ENCODE measurements at regions not wholly inside any gene's neighbourhood (a gene's known extent, or its start where the extent isn't known, plus 50 kb on each side); places are given as distances from the start of the nearest gene placed in this dataset.

- Histone ChIP-seq H3K4me3 (ENCODE audit: low read length) (no peak overlapping the region), H3K36me3 (ENCODE audit: insufficient read depth, low read length) (no peaks in the 10 kb centered on the region), H3K4me1 (ENCODE audit: insufficient read depth, low read length) (no peaks in the 10 kb centered on the region), H3K27me3 (ENCODE audit: insufficient read depth, low read length, poor library complexity, severe bottlenecking) (no peaks in the 10 kb centered on the region), H3K27ac (ENCODE audit: low read depth, low read length) (no peak overlapping the region), H3K9me3 (ENCODE audit: low read length) (no peaks in the 10 kb centered on the region)
- no peak overlapping the region for H3K27ac Mint-ChIP-seq
- no peaks in the 10 kb centered on the region for H3K4me1 Mint-ChIP-seq
- no peak overlapping the region for H3K4me3 Mint-ChIP-seq
- H3K9me3 Mint-ChIP-seq: no peaks in the 10 kb centered on the region
- POLR2A ChIA-PET: no interaction called here
- H3K36me3 Mint-ChIP-seq: no peaks in the 10 kb centered on the region
- no peaks in the 10 kb centered on the region for H3K27me3 Mint-ChIP-seq
- DNase-seq: no peak
- CTCF ChIA-PET: no interaction called here
These were observed 550.8 kb upstream of the SLITRK1 start for GRCh38 chr13:84433024-84433423.

GRCh38 chr13:84431646-84432045, 549.4 kb upstream of the SLITRK1 start:
- ChIA-PET CTCF (no interaction called here), POLR2A (no interaction called here)
- Mint-ChIP-seq H3K4me1 (no peaks in the 10 kb centered on the region), H3K27me3 (no peaks in the 10 kb centered on the region), H3K9me3 (no peaks in the 10 kb centered on the region), H3K27ac (no peak overlapping the region), H3K4me3 (no peak overlapping the region), H3K36me3 (no peaks in the 10 kb centered on the region)
- H3K4me3 ChIP-seq (ENCODE audit: low read length): no peak overlapping the region
- H3K27ac ChIP-seq (ENCODE audit: low read depth, low read length): no peak overlapping the region
- H3K27me3 ChIP-seq (ENCODE audit: insufficient read depth, low read length, poor library complexity, severe bottlenecking): no peaks in the 10 kb centered on the region
- DNase-seq: no peak
- no peaks in the 10 kb centered on the region for H3K36me3 ChIP-seq (ENCODE audit: insufficient read depth, low read length)
- no peaks in the 10 kb centered on the region for H3K9me3 ChIP-seq (ENCODE audit: low read length)
- no peaks in the 10 kb centered on the region for H3K4me1 ChIP-seq (ENCODE audit: insufficient read depth, low read length)

- DNase-seq: no peak
- Histone ChIP-seq H3K9me3 (ENCODE audit: low read length) (no peaks in the 10 kb centered on the region), H3K36me3 (ENCODE audit: insufficient read depth, low read length) (no peaks in the 10 kb centered on the region), H3K27ac (ENCODE audit: low read depth, low read length) (no peak overlapping the region), H3K27me3 (ENCODE audit: insufficient read depth, low read length, poor library complexity, severe bottlenecking) (no peaks in the 10 kb centered on the region), H3K4me1 (ENCODE audit: insufficient read depth, low read length) (no peaks in the 10 kb centered on the region), H3K4me3 (ENCODE audit: low read length) (no peak overlapping the region)
- ChIA-PET POLR2A (no interaction called here), CTCF (no interaction called here)
- Mint-ChIP-seq H3K4me3 (no peak overlapping the region), H3K9me3 (no peaks in the 10 kb centered on the region), H3K4me1 (no peaks in the 10 kb centered on the region), H3K36me3 (no peaks in the 10 kb centered on the region), H3K27me3 (no peaks in the 10 kb centered on the region), H3K27ac (no peak overlapping the region)
These were observed 548.2 kb upstream of the SLITRK1 start for GRCh38 chr13:84430446-84430845.

GRCh38 chr13:84430015-84430414, 547.7 kb upstream of the SLITRK1 start:
- DNase-seq: no peak
- no peaks in the 10 kb centered on the region for H3K36me3 Mint-ChIP-seq
- no peaks in the 10 kb centered on the region for H3K9me3 ChIP-seq (ENCODE audit: low read length)
- no peaks in the 10 kb centered on the region for H3K36me3 ChIP-seq (ENCODE audit: insufficient read depth, low read length)
- ChIA-PET POLR2A (no interaction called here), CTCF (no interaction called here)
- no peaks in the 10 kb centered on the region for H3K27me3 Mint-ChIP-seq
- no peak overlapping the region for H3K4me3 Mint-ChIP-seq
- H3K4me1 Mint-ChIP-seq: no peaks in the 10 kb centered on the region
- H3K27ac ChIP-seq (ENCODE audit: low read depth, low read length): no peak overlapping the region
- no peaks in the 10 kb centered on the region for H3K4me1 ChIP-seq (ENCODE audit: insufficient read depth, low read length)
- no peaks in the 10 kb centered on the region for H3K9me3 Mint-ChIP-seq
- no peak overlapping the region for H3K4me3 ChIP-seq (ENCODE audit: low read length)
- H3K27ac Mint-ChIP-seq: no peak overlapping the region
- no peaks in the 10 kb centered on the region for H3K27me3 ChIP-seq (ENCODE audit: insufficient read depth, low read length, poor library complexity, severe bottlenecking)

GRCh38 chr13:84418041-84418440, 535.8 kb upstream of the SLITRK1 start:
- H3K27ac ChIP-seq (ENCODE audit: low read depth, low read length): no peak overlapping the region
- POLR2A ChIA-PET: no interaction called here

GRCh38 chr13:84417416-84417815, 535.1 kb upstream of the SLITRK1 start:
- ChIA-PET POLR2A (no interaction called here), CTCF (no interaction called here)
- Mint-ChIP-seq H3K27ac (no peak overlapping the region), H3K9me3 (peaks cover 0 to 12% (median 0%) of the 10 kb centered on the region in 5 donors), H3K4me3 (no peak overlapping the region), H3K4me1 (no peaks in the 10 kb centered on the region), H3K27me3 (peaks cover 0 to 1% of the 10 kb centered on the region in 2 donors), H3K36me3 (no peaks in the 10 kb centered on the region)
- no peaks in the 10 kb centered on the region for H3K36me3 ChIP-seq (ENCODE audit: insufficient read depth, low read length)
- H3K27me3 ChIP-seq (ENCODE audit: insufficient read depth, low read length, poor library complexity, severe bottlenecking): no peaks in the 10 kb centered on the region
- H3K4me3 ChIP-seq (ENCODE audit: low read length): no peak overlapping the region
- no peaks in the 10 kb centered on the region for H3K4me1 ChIP-seq (ENCODE audit: insufficient read depth, low read length)
- H3K9me3 ChIP-seq (ENCODE audit: low read length): no peaks in the 10 kb centered on the region
- H3K27ac ChIP-seq (ENCODE audit: low read depth, low read length): no peak overlapping the region
- no peak for DNase-seq

More at GRCh38 chr13:84418041-84418440, 535.8 kb upstream of the SLITRK1 start:
- Mint-ChIP-seq H3K36me3 (no peaks in the 10 kb centered on the region), H3K9me3 (peaks cover 0 to 12% (median 0%) of the 10 kb centered on the region in 5 donors), H3K4me3 (no peak overlapping the region), H3K27ac (no peak overlapping the region), H3K4me1 (no peaks in the 10 kb centered on the region), H3K27me3 (peaks cover 0 to 1% of the 10 kb centered on the region in 2 donors)
- H3K9me3 ChIP-seq (ENCODE audit: low read length): no peaks in the 10 kb centered on the region
- H3K36me3 ChIP-seq (ENCODE audit: insufficient read depth, low read length): no peaks in the 10 kb centered on the region
- CTCF ChIA-PET: no interaction called here
- no peaks in the 10 kb centered on the region for H3K4me1 ChIP-seq (ENCODE audit: insufficient read depth, low read length)
- no peak for DNase-seq
- no peak overlapping the region for H3K4me3 ChIP-seq (ENCODE audit: low read length)
- H3K27me3 ChIP-seq (ENCODE audit: insufficient read depth, low read length, poor library complexity, severe bottlenecking): no peaks in the 10 kb centered on the region

- DNase-seq: no peak
- no peak overlapping the region for H3K4me3 Mint-ChIP-seq
- H3K36me3 Mint-ChIP-seq: no peaks in the 10 kb centered on the region
- peaks cover 0 to 4% (median 0%) of the 10 kb centered on the region in 5 donors for H3K9me3 Mint-ChIP-seq
- Histone ChIP-seq H3K27me3 (ENCODE audit: insufficient read depth, low read length, poor library complexity, severe bottlenecking) (no peaks in the 10 kb centered on the region), H3K4me3 (ENCODE audit: low read length) (no peak overlapping the region), H3K36me3 (ENCODE audit: insufficient read depth, low read length) (no peaks in the 10 kb centered on the region), H3K9me3 (ENCODE audit: low read length) (no peaks in the 10 kb centered on the region), H3K27ac (ENCODE audit: low read depth, low read length) (no peak overlapping the region), H3K4me1 (ENCODE audit: insufficient read depth, low read length) (no peaks in the 10 kb centered on the region)
- peaks cover 0 to 1% of the 10 kb centered on the region in 2 donors for H3K27me3 Mint-ChIP-seq
- no peak overlapping the region for H3K27ac Mint-ChIP-seq
- H3K4me1 Mint-ChIP-seq: no peaks in the 10 kb centered on the region
- POLR2A ChIA-PET: no interaction called here
- CTCF ChIA-PET: no interaction called here
These were observed 530.7 kb upstream of the SLITRK1 start for GRCh38 chr13:84413016-84413415.

- CTCF ChIA-PET: no interaction called here
- no peak for DNase-seq
- Histone ChIP-seq H3K4me1 (ENCODE audit: insufficient read depth, low read length) (no peaks in the 10 kb centered on the region), H3K9me3 (ENCODE audit: low read length) (no peaks in the 10 kb centered on the region), H3K36me3 (ENCODE audit: insufficient read depth, low read length) (no peaks in the 10 kb centered on the region), H3K27ac (ENCODE audit: low read depth, low read length) (no peak overlapping the region), H3K4me3 (ENCODE audit: low read length) (no peak overlapping the region), H3K27me3 (ENCODE audit: insufficient read depth, low read length, poor library complexity, severe bottlenecking) (no peaks in the 10 kb centered on the region)
- H3K36me3 Mint-ChIP-seq: no peaks in the 10 kb centered on the region
- H3K27me3 Mint-ChIP-seq: no peaks in the 10 kb centered on the region
- no peak overlapping the region for H3K27ac Mint-ChIP-seq
- no peak overlapping the region for H3K4me3 Mint-ChIP-seq
- POLR2A ChIA-PET: no interaction called here
- H3K9me3 Mint-ChIP-seq: peaks cover 0 to 3% (median 3%) of the 10 kb centered on the region in 5 donors
- no peaks in the 10 kb centered on the region for H3K4me1 Mint-ChIP-seq
These were observed 523.0 kb upstream of the SLITRK1 start for GRCh38 chr13:84405286-84405685.

GRCh38 chr13:84400706-84401105, 518.4 kb upstream of the SLITRK1 start:
- no peak overlapping the region for H3K4me3 ChIP-seq (ENCODE audit: low read length)
- ChIA-PET POLR2A (no interaction called here), CTCF (no interaction called here)
- Mint-ChIP-seq H3K9me3 (peaks cover 0 to 4% (median 0%) of the 10 kb centered on the region in 5 donors), H3K4me1 (no peaks in the 10 kb centered on the region), H3K36me3 (no peaks in the 10 kb centered on the region), H3K4me3 (no peak overlapping the region), H3K27ac (no peak overlapping the region), H3K27me3 (no peaks in the 10 kb centered on the region)
- H3K36me3 ChIP-seq (ENCODE audit: insufficient read depth, low read length): no peaks in the 10 kb centered on the region
- no peak for DNase-seq
- no peak overlapping the region for H3K27ac ChIP-seq (ENCODE audit: low read depth, low read length)
- H3K4me1 ChIP-seq (ENCODE audit: insufficient read depth, low read length): no peaks in the 10 kb centered on the region
- H3K27me3 ChIP-seq (ENCODE audit: insufficient read depth, low read length, poor library complexity, severe bottlenecking): no peaks in the 10 kb centered on the region
- H3K9me3 ChIP-seq (ENCODE audit: low read length): no peaks in the 10 kb centered on the region
